T-helper 1 cell treated with Interleukin-12 subunit alpha and Interleukin-12 subunit beta and Interleukin-4 antibody, amounts not matched to agents 30 ng/mL and 1 ng/mL, for 36 hours (primary cell): ENCODE measurements at regions not wholly inside any gene's neighbourhood (a gene's known extent, or its start where the extent isn't known, plus 50 kb on each side); places are given as distances from the start of the nearest gene placed in this dataset.

Source experiments
- intact Hi-C: fragments of 100-400 bp; cut with micrococcal nuclease; formaldehyde crosslinking; loops from one replicate; pipeline ENCODE4 v1.15.1; 2024

DNA sequence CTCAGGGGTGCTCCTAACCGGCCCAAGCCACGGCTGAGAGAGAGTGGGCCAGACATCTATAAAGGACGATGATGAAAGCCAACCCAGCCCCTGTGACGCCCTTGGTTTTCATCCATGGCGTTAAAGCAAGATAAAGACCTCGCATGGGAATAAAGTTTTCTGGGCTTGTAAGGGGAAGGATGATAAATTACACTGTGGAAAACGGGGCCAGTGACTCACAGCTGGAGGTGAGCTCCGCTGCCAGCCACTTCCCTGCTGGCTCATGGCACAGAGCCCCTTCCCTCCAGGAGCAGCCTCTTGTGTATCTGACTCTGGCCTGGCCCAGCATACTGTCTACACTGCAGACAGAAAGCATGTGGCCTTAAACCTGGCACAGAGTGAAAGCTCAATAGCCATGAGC is 503.2 kb upstream of the B3GAT1 start:
- intact Hi-C loops, result no loop called here

DNA sequence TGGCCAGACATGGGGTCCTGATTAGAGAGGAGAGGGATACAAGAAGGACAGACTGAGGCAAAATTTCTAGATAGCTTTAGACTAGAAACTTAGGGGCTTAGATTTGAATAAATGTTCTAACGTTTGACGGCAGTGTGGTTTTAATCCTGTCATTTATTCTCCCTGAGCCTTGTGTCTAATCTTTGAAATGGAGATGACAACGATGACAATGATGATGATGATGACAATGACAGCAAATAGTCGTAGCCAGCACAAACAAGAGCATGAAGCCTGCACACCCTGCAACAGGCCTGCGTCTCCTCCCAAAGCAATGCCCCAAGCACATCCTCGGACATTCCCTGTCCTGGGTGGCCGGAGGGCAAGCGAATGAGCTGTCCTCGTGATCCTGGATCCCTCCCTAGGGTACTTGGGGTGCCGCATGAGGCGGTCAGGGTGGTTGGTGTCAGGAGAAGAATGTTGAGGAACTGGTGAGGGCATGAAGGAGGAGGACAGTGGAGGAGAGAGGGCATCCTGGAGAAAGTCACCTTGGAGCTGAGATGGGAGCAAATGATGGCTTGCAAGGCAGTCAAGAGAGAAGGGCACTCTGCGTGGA is 502.1 kb upstream of the B3GAT1 start:
- intact Hi-C loops, result no loop called here

DNA sequence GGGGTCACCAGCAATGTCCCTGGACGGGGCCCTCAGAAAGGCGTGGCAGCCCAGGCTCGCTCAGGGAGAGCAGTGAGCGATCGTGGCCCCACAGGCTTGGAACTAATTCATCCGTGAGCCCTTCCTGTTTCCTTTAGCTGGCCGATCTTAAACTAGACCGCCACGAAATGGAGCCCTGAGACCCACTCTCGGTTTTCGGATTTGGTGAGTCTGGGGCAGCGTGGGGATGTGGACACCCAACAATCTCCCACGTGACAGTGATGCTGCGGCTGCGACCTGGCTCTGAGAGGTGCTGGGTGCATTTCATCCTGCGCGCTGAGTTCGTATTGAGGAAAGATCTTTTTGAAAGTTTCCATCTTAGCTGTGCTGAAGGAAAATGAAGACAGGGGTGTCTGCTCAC is 501.3 kb upstream of the B3GAT1 start:
- intact Hi-C loops, result no loop called here

DNA sequence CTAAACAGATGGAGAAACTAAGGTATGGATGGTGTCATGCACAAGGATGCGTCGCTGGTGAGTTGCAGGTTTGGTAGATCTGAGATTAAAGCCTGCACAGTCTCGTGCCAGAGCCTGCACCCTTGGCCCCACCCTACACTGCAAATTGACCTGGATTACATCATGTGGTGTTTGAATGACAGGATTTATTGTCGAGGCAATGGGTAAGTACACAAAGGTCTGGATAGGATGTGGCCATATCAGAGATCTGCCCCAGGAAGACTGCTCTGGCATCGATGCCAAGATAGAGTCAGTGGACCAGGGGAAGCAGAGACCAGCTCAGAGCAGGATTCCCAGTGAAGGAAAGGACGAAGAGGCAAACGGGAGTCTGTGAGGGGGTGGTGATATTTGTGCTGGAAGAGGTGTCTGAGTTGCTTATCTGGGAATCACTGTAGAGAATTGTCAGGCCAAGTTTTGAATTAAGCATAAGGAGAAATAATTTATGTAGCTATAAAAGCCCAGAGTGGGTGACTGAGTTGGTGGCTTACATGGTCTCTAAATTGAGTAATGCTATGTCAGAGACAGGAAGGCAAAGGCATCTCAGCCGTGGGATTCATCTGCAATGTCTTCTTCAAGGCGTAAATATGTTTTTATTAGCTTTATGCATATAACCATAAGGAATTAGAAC is 499.6 kb upstream of the B3GAT1 start:
- intact Hi-C loops, result no loop called here

DNA sequence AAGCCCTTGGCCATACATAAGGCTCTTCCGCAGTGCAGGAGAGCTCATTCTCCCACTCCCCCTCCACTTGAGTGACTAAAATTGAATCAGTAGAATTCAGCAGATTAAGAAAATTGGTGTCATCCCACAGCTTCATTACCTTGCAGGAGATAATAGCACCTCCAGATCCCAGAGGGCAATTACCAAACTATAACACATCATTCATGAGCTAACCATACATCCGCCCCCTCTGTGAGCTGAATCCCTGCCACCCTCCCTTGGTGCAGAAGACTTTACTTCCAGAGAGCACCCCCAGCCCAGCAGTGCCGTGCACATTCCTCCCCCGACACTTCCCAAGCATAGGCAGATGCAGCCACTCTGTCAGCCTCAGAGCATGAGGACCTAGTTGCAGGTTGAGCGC is 496.5 kb upstream of the B3GAT1 start:
- intact Hi-C loops, result no loop called here

DNA sequence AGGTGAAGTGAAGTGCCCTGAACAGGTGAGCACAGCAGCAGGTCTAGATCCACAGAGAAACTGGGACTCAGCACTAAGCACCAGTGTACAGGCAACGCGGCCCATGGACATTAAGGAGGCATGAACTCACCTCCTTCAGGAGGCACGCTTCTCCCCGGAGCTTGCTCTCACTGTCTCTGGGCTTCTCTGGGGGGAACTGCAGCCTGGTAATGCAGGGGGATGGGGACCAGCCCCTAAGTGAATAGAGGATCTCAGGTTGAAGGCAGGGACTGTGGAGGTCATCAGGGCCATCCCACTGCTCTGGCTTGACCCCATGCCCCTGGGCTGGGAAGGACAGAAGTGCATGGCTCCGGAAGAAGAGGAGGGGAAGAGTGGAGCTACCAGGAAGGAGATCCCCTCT is 495.6 kb upstream of the B3GAT1 start:
- intact Hi-C loops, result no loop called here

DNA sequence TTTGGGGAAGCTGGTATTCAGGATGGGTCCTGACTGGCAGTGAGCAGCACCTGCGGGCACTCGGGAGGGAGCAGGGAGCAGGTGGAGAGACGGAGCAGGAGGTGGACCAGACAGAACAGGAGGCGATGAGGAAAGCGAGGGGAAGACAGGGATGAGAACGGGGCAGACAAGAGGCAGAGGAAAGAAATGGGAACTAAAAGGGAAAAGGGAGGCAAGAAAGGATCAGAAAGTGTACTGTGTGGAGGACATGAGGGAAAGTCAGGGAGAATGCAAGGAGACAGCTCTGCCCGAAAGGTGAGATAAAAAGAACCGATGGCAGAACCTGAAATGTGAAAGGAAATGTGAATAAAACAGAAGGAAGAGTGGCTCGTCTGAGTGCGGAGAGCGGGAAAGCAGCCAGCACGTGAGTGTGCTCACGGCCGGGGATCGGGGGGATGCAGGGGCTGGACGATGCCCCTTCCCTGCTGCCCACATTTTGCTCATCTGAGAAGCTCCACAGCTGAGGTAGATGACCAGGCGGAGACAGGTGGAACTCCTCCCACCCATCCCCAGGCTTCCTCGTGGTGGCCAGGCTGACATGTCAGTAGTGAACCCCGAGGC is 494.4 kb upstream of the B3GAT1 start:
- intact Hi-C loops, result no loop called here

DNA sequence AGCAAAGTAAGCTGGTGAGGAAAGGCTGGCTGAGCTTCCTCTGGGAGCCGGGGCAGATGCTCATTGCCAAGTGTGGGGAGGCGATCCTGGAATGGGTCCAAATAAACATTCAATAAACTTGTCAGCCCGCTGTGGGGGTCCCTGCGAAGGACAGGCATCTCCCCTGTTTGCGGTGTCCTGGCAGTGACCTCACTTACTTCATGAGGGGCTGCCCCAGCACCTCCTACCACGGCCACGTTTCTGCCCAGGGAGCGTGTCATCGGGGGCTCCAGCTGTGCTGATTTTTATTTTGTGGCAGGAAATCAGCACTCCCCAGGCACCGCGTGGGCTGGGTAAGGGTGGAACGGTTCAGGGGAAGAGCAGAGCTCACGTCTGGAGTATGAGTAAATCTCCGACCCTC is 493.9 kb upstream of the B3GAT1 start:
- intact Hi-C loops, result no loop called here

DNA sequence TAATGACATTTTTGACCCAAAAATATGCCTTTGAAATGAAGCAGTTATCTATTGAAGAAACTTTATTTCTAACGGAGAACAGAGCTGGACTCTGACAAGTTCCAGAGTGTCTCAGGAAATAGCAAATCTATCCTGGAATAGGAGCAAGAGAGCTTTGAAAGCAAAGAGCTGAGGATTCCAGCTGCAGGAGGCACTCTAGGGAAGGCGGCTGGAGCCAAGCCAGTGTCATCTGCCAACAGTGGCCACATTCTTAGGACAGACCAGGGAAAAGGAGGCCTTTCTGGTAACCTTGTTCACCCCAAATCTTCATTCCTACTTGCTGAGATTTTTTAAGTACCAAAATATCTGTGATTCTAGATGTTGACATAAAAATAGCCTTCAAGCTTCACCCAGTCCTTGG is 493.5 kb upstream of the B3GAT1 start:
- intact Hi-C loops, result no loop called here

DNA sequence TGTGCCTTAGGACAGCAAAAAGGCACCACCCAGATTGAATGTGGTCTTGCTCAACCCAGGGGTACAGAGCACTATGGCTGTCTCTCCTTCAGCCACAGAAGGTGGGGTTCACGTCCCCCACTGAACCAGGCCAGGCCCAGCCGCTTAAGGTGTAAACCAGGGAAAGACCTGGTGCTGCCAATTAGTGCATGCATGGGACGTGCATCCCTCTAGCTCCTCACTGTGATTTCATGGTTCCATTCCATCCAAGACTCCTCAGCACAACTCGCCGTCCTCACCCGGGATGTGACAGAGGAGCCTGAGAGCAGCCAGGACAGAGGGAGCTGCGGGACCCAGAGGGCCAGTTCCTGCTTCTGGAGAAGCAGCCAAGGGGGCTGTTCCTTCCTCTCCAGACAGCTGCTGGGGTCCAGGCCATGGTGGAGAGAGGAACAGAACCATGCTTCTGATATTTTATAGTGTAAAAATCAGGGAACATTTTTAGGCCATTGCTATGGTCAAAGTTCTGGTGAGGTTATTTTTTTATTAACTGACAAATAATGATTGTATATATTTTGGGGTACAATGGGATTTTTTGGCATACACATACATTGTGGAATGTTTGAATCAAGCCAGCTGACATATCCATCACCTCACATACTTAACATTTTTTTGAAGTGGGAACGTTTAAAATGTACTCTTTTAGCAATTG is 492.2 kb upstream of the B3GAT1 start:
- intact Hi-C loops, result no loop called here

DNA sequence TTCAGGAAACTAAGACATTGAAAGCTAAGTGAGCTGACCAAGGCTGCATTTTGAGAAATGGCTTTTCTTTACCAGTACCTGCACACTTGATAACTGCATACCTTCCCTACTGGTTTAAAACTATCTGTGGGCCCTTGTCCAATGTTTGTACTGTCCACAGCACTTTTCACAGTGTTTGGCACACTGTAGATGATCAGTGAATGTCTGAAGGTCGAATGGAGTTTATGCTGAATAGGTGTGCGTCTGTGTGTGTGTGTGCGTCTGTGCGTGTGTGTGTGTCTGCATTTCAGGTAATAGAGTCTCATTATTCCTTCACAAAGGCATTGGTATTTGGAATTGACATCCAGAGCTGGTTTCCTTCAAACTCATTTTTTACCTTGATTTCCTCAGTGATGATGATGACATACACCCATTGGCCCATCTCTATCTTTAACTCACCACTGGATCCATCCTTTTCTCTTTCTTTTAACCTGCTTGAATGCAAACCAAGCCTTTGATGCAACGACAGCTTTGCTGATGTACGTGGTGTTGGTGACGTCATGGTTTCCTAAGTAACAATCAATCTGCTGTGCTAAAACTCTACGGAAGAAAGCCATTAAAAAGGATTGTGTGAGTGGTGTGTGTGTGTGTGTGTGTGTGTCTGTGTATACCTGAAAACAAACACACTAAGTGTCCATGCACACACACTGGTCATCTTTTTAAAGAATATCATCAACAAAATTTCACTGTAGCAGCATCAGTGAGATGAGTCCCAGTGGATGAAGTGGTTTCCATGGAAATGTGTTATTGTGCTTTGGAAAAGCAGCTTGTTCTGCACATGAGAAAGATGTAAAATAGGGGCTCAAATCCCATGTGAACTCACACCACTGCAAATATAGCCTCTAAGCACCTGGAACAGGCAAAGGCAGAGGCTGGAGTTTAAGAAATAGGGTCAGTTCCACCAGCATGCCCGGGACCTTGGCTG is 490.2 kb upstream of the B3GAT1 start:
- intact Hi-C loops, result no loop called here

DNA sequence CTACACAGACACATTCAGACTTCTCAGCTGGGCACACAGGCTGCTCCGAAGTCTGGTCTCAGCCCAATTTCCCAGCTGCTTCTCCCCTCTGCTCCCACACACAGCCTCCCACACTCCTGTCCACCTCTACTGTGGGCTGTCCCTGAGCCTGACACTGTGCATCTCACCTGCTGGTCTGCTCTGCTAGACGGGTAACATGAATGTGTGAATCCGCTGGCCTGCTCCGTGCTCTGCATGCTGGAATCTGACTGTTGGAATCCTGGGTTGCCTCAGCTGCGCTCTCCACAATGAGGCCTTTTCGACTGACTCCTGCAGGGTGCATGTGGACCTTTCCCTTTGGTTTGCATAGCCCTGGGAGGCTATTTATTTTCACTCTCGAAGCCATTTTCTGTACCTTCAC is 489.5 kb upstream of the B3GAT1 start:
- intact Hi-C loops, result no loop called here

DNA sequence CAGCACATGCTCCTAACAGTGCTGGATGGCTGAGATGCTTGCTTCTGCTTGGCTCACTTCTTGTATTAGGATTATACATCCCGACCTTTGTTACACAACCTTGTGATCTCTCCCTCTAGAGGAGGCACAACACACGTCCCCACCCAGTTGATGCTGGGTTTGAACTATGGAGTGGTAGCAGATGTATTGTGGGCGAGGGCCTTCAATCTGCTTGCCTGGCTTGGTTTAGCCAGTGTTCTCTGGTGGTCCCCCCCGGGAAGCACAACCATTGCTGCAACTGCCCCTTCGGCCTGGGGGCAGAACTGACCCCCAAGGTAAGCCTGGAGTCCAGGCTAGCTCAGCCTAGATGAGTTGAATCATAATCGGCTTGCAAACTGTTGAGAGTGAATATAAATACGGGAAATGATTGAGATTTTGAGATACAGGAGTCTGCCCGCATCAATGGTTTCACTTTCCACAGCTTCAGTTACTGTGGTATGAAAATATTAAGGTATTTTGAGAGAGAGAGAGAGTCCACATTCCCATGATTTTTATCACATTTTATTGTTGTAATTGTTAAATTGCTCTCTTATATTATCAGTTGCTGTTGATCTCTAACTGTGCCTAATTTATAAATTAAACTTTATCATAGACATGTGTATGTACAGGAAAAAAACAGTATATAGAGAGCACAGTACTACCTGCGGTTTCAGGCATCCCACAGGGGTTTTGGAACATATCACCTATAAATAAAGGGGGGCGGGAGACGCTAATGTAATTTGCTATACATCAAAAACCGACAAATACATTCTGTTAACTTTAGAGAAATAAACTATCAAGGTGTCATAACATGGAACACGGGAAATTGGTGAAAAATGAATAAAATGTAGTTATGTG is 482.0 kb upstream of the B3GAT1 start:
- intact Hi-C loops, result no loop called here

DNA sequence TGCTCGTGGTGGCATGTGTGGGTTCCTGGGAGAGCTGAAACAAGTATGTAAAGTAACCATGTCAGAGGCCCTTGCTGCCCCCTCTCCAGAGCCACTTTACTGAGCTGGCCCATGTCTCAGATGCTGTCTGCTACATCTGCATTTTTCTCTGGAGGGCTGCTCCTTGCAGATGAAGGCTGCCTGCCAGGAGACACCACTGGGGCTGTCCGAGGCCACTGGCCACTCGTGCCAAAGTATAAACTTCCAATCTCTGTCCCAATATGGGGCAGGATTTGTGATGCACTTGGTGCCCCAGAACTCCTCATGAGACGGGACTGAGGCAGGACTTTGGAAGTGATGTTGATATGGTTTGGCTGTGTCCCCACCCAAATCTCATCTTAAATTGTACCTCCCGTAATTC is 478.4 kb upstream of the B3GAT1 start:
- intact Hi-C loops, result no loop called here

DNA sequence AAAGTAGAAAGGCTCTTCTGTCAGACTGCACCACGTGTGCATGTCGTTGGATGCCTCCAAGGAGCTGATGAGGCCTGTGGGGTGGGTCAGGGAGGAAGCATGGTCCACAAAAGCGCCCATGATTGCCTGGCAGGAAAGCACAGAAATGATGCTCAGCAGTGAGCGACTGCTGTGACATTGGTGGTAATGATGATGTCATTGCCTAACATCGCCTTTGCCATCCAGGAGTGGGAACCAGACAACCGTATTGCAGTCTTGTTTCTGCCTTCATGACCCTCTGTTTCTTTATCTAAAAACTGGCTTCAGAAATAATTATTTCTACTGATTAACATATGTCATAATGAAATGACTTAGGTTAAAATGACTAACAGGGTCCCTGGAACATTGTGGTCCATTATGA is 477.8 kb upstream of the B3GAT1 start:
- intact Hi-C loops, result no loop called here

DNA sequence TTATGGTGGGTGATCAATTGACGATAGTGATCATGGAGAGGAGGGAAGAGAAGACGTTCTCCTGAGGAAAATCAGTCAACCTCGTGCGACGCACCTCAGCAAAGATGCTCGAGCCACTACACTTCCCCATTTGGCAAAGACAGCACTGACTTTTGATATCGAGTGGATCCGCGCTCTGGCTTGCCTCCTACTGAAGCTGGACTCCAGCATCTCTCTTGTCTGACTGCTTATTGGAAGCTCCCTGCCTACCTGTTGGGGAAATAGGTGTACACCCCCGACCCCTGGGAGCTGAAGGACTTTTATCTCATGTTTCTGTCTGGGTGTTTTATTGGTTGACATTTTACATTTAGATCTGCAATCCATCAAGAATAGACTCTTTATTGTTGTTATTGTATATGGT is 476.8 kb upstream of the B3GAT1 start:
- intact Hi-C loops, result no loop called here

DNA sequence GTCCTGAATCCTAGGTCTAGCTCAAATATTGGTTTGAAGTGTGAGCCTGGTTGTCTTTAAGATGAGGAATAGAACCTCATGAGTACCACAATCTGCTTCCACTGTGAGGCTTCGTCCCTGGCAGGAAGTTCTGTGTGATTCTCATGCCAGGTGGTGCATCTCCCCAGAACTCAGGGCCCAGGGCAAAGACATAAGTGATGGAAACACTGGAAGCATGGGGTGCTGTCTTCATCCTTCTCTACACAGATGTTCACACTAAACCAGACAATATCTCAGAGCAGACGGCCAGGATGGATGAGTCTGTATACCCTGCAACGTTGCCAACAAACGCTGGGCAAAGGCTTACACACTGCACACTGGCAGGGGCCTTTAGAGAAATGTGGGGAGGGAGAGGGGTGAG is 475.9 kb upstream of the B3GAT1 start:
- intact Hi-C loops, result no loop called here

DNA sequence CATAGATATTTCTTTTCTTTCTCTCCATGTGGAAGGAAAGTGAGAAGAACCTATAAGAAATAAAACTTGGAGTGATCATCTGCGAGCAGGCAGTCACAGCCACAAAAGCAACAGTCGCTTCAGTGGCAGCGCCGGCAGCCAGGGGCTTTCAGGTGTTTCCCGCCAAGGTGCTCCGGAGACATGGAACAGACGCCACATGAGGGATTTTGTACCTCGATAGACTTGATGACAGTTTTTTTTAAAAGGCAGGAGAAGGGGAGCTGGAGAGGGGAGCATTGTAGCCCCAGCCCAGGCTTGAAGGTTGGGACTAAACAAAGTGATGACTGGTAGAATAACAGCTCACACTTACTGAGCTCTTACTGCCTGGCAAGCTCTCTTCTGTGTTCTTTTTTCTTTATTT is 471.4 kb upstream of the B3GAT1 start:
- intact Hi-C loops, result no loop called here

DNA sequence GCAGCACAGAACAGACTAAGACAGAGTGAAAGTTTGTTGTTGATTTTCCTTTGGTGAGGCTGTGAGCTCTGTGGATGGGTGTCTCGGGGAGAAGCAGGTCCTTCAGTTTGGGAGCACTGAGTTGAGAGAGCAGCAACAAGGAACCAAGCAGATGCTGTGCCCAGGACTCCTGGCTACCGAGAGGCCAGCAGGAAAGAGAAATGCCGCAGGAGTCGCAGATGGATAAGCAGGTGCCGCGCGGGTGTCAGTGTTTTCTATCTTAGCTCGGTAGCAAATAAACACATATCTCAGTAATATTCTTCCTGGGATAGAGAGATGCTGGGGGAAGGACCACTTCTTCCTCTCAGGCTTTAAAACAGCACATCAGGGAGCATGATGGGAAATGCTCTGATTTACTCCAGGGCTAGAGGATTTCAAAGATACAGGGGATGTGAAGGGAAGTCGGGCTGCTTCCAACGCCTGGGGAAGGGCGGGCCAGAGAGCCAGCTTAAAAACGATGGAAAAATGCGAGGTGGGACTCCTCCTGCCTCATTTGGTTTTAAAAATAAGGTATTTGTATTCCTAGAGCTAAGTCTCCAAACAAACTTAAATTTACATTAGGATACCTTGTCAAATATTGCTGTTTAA is 470.7 kb upstream of the B3GAT1 start:
- intact Hi-C loops, result no loop called here

DNA sequence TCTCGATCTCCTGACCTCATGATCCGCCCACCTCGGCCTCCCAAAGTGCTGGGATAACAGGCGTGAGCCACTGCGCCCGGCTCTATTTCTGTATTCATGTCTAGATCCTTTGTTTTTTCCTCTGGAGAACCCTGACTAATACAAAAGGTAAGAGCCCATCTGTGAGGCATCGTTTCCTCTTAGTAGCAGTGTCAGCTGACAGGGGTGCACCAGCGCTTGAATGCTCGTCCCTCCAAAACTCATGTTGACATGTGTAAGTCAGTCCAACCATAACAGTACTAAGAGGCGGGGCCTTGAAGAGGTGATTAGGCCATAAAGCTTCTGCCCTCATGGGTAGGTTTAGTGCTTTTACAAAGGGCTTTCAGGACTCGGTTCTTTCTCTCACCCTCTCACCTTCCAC is 470.1 kb upstream of the B3GAT1 start:
- intact Hi-C loops, result no loop called here
